ENCODE measurements at regions not wholly inside any gene's neighbourhood (a gene's known extent, or its start where the extent isn't known, plus 50 kb on each side); places are given as distances from the start of the nearest gene placed in this dataset.
"Not testable (repeated sequence)": the region's sequence is repeated elsewhere in the genome, so short reads cannot be mapped to it uniquely, and the experiment has no call there.

- no peak overlapping the region for H3K27ac ChIP-seq
- TF ChIP-seq CTCF (conservative IDR thresholded peaks at IDR 0.05): no peak
These were observed 928.4 kb downstream of the TMTC2 start for GRCh38 chr12:83615152-83615551.

- TF ChIP-seq CTCF (conservative IDR thresholded peaks at IDR 0.05): no peak
- H3K27ac ChIP-seq: no peak overlapping the region
These were observed 926.9 kb downstream of the TMTC2 start for GRCh38 chr12:83613586-83614110.

GRCh38 chr12:83603106-83603505 is 916.4 kb downstream of the TMTC2 start:
- no peak overlapping the region for H3K27ac ChIP-seq
- no peak for TF ChIP-seq CTCF (conservative IDR thresholded peaks at IDR 0.05)

- TF ChIP-seq CTCF (conservative IDR thresholded peaks at IDR 0.05): no peak
- no peak overlapping the region for H3K27ac ChIP-seq
These were observed 888.6 kb downstream of the TMTC2 start for GRCh38 chr12:83575326-83575725.

GRCh38 chr12:83574142-83574541 is 887.4 kb downstream of the TMTC2 start:
- H3K27ac ChIP-seq: no peak overlapping the region
- TF ChIP-seq CTCF (conservative IDR thresholded peaks at IDR 0.05): no peak

GRCh38 chr12:83573671-83574070 is 887.0 kb downstream of the TMTC2 start:
- TF ChIP-seq CTCF (conservative IDR thresholded peaks at IDR 0.05): no peak
- H3K27ac ChIP-seq: no peak overlapping the region

GRCh38 chr12:83559650-83560049 is 872.9 kb downstream of the TMTC2 start:
- no peak overlapping the region for H3K27ac ChIP-seq
- TF ChIP-seq CTCF (conservative IDR thresholded peaks at IDR 0.05): no peak

- H3K27ac ChIP-seq: not testable (repeated sequence)
These were observed 869.3 kb downstream of the TMTC2 start for GRCh38 chr12:83556040-83556439.

All from VCaP (cell line).